K562 (cell line): ENCODE measurements at regions not wholly inside any gene's neighbourhood (a gene's known extent, or its start where the extent isn't known, plus 50 kb on each side); places are given as distances from the start of the nearest gene placed in this dataset.

Source experiments
- ATAC-seq: fragments of 200-7000 bp; cut with Tn5 transposase; 3 replicates; pipeline ENCODE4 v1.9.1; 2020; ENCODE audit warnings: moderate library complexity
- BruUV-seq: library from RNA; stranded (reverse); fragments of 400-500 nt; replicated peaks from 2 replicates; lab custom pipeline; 2021; lab: Mats Ljungman, UMichigan
- CTCF ChIA-PET: fragments of 300-600 bp; formaldehyde crosslinking; extraction: SDS; loops from one replicate; lab custom pipeline; 2021; ENCODE audit warnings: low intra/inter-chr PET ratio; lab: Yijun Ruan, JAX
- POLR2A ChIA-PET: fragments of 300-600, 350-650 bp; sonication (Branson Sonifier 250); formaldehyde crosslinking; extraction: SDS; loops from one replicate; lab custom pipeline; 2021; ENCODE audit warnings: antibody characterized with exemption, inconsistent platforms; lab: Yijun Ruan, JAX
- DNase-seq, 4 experiments: peaks; one replicate each; pipeline versions ENCODE4 v3.0.0 to v3.0.0-alpha.2; 2011 to 2018; ENCODE audit warnings: low spot score in 3 of 4, mixed read lengths in 3 of 4; ENCODE audit errors: extremely low read depth in 1 of 4
- FAIRE-seq: peaks from 2 replicates; lab custom pipeline; 2011; peaks lifted over from hg19 to GRCh38; lab: Jason Lieb, UNC
- H2AFZ ChIP-seq: 2 replicates; pipeline ENCODE4 v1.6.0; 2011; ENCODE audit warnings: low read depth, low read length, control low read depth, inconsistent platforms
- H3K27ac ChIP-seq: fragments of 200-600 bp; 3 replicates; pipeline ENCODE4 v1.8.0; 2011; ENCODE audit warnings: low read depth, mild to moderate bottlenecking, control low read depth, inconsistent platforms, low read length, moderate library complexity, mixed read lengths; ENCODE audit errors: extremely low read depth
- H3K27me3 ChIP-seq, 2 experiments: fragments of 300-600 bp in 1 of 2; 2 replicates in 1 of 2; 3 replicates in 1 of 2; pipeline versions ENCODE4 v1.6.0 to v1.8.0; 2011; ENCODE audit warnings: inconsistent platforms in 2 of 2, low read length in 2 of 2, mild to moderate bottlenecking in 1 of 2, mixed read lengths in 1 of 2, moderate library complexity in 1 of 2; ENCODE audit not compliant: control insufficient read depth in 2 of 2, insufficient read depth in 2 of 2
- H3K36me3 ChIP-seq: fragments of 300-600 bp; 3 replicates; pipeline ENCODE4 v1.8.0; 2011; ENCODE audit warnings: mild to moderate bottlenecking, low read length, inconsistent platforms; ENCODE audit not compliant: control insufficient read depth, insufficient read depth
- H3K4me1 ChIP-seq, 2 experiments: fragments of 200-600 bp in 1 of 2; replicated peaks in 1 of 2; 2 replicates in 1 of 2; 3 replicates in 1 of 2; pipeline versions ENCODE4 v1.5.1 to v1.8.0; 2011; ENCODE audit warnings: inconsistent platforms in 2 of 2, low read length in 2 of 2, mild to moderate bottlenecking in 1 of 2, mixed read lengths in 1 of 2, moderate library complexity in 1 of 2; ENCODE audit not compliant: control insufficient read depth in 2 of 2, insufficient read depth in 2 of 2
- H3K4me2 ChIP-seq: 2 replicates; pipeline ENCODE4 v1.6.1; 2011; ENCODE audit warnings: low read length, control low read depth, inconsistent platforms, mixed read lengths; ENCODE audit not compliant: insufficient read depth
- H3K4me3 ChIP-seq: fragments of 200-600 bp; sonication (generic), shearing (Covaris generic); 2 replicates; pipeline ENCODE4 v1.5.1; 2016; ENCODE audit warnings: control low read depth, inconsistent platforms
- H3K79me2 ChIP-seq: fragments of 200-600 bp; 3 replicates; pipeline ENCODE4 v1.8.0; 2011; ENCODE audit warnings: low read length, inconsistent platforms; ENCODE audit not compliant: control insufficient read depth, insufficient read depth
- H3K9ac ChIP-seq, 2 experiments: 2 replicates each; pipeline versions ENCODE4 v1.6.0 to v1.6.1; 2011; ENCODE audit warnings: low read depth in 2 of 2, low read length in 2 of 2, control low read depth in 1 of 2, inconsistent platforms in 1 of 2, mild to moderate bottlenecking in 1 of 2, mixed read lengths in 1 of 2; ENCODE audit not compliant: insufficient read depth in 1 of 2
- H3K9me1 ChIP-seq: one replicate; pipeline ENCODE4 v1.6.0; 2011; ENCODE audit warnings: inconsistent platforms, mild to moderate bottlenecking, low read length, moderate library complexity; ENCODE audit not compliant: control insufficient read depth, insufficient read depth
- H3K9me3 ChIP-seq: replicated peaks from 2 replicates; pipeline ENCODE4 v1.5.1; 2011; ENCODE audit warnings: low read depth, low read length, inconsistent platforms; ENCODE audit not compliant: control insufficient read depth, insufficient read depth
- H4K20me1 ChIP-seq: replicated peaks from 2 replicates; pipeline ENCODE4 v1.6.1; 2011; ENCODE audit warnings: low read length, inconsistent platforms, mixed read lengths; ENCODE audit not compliant: control insufficient read depth, insufficient read depth
- LCOR ChIP-seq: sonication (generic); formaldehyde crosslinking; IDR thresholded peaks from 2 replicates; pipeline ENCODE4 v1.8.0; 2022; ENCODE audit warnings: mild to moderate bottlenecking, missing genetic modification reagents
- RFX7 ChIP-seq: fragments of 250-450 bp; sonication (Bioruptor Pico); IDR thresholded peaks from 2 replicates; pipeline ENCODE4 v1.5.1; 2021; ENCODE audit warnings: mild to moderate bottlenecking
- WGBS: fragments of 100-300 bp; shearing (Covaris generic); methylation state at CpG from one replicate; pipeline ENCODE4 v1.1.6; 2016; ENCODE audit warnings: low coverage, mixed read lengths; ENCODE audit not compliant: insufficient coverage; ENCODE audit errors: missing lambda C conversion rate; 5-methylcytosine and 5-hydroxymethylcytosine counted together
- in situ Hi-C: fragments of 300-500 bp; cut with MboI; formaldehyde crosslinking; loops from 4 replicates; pipeline ENCODE4 v1.15.0; 2018; ENCODE audit warnings: inconsistent platforms, mixed read lengths
- intact Hi-C: fragments of 100-400 bp; cut with micrococcal nuclease; formaldehyde crosslinking; loops from 2 replicates; pipeline ENCODE4 v1.14.2; 2022
- TF ChIP-seq, protein P1 (sequence below): fragments of 200-800 bp; sonication (Bioruptor generic); IDR thresholded peaks from 2 replicates; pipeline ENCODE4 v1.6.1; 2016; ENCODE audit warnings: missing genetic modification characterization, missing compliant biosample characterization

- H3K9me1 ChIP-seq: no peaks in the 10 kb centered on the region
- no peak for TF ChIP-seq LCOR (CRISPR knock-in tag)
- peaks cover 2 to 12% of the 10 kb centered on the region in 2 experiments; a peak in 3 of 5 replicates for H3K27me3 ChIP-seq
- DNase-seq (no peak), ATAC-seq (no peak), FAIRE-seq (no peak)
- H2AFZ ChIP-seq: no peak overlapping the region
- H3K9me3 ChIP-seq: no peaks in the 10 kb centered on the region
- CTCF ChIA-PET: no interaction called here
- no peaks in the 10 kb centered on the region for H3K36me3 ChIP-seq
- POLR2A ChIA-PET: no interaction called here
- no peak overlapping the region for H3K4me3 ChIP-seq
- H3K4me2 ChIP-seq: no peak overlapping the region
- 0% methylated on average over 3 of the region's 3 CpGs for WGBS
- in situ Hi-C loops: loop anchor here (25.0 kb wide), 1 partner anchor 758 kb away; no protein-coding TSS in a partner anchor
- no TSS peak for BruUV-seq
- H3K79me2 ChIP-seq: no peaks in the 10 kb centered on the region
- H3K4me1 ChIP-seq: no peaks in the 10 kb centered on the region
- intact Hi-C loops: no loop called here
- no peaks in the 10 kb centered on the region for H4K20me1 ChIP-seq
- H3K27ac ChIP-seq: no peak overlapping the region
- no peak overlapping the region for H3K9ac ChIP-seq
Observed at GRCh38 chr7:22019931-22020330, 74.2 kb upstream of the CDCA7L start.

- ATAC-seq: no peak
- H3K27ac ChIP-seq: no peak overlapping the region
- no peak overlapping the region for H3K4me2 ChIP-seq
- no peak overlapping the region for H2AFZ ChIP-seq
- no peaks in the 10 kb centered on the region for H3K36me3 ChIP-seq
- intact Hi-C loops (no loop called here), in situ Hi-C loops (loop anchor here (25.0 kb wide), 1 partner anchor 754 kb away; no protein-coding TSS in a partner anchor)
- no peaks in the 10 kb centered on the region for H3K4me1 ChIP-seq
- no peak for DNase-seq
- H4K20me1 ChIP-seq: no peaks in the 10 kb centered on the region
- ChIA-PET CTCF (interaction anchor here (0.7 kb wide), 1 partner anchor 94 kb away, joined by 3 read pairs; no protein-coding TSS in a partner anchor), POLR2A (interaction anchor here (0.6 kb wide), 1 partner anchor 681 kb away, joined by 3 read pairs; no protein-coding TSS in a partner anchor)
- H3K9me3 ChIP-seq: no peaks in the 10 kb centered on the region
- H3K4me3 ChIP-seq: no peak overlapping the region
- FAIRE-seq: no peak
- no peaks in the 10 kb centered on the region for H3K79me2 ChIP-seq
- no peaks in the 10 kb centered on the region for H3K9me1 ChIP-seq
- BruUV-seq: no TSS peak
- peaks cover 0 to 6% of the 10 kb centered on the region in 2 experiments; a peak in 3 of 5 replicates for H3K27me3 ChIP-seq
- no peak overlapping the region for H3K9ac ChIP-seq
- WGBS: 0% methylated on average over 5 of the region's 5 CpGs
- no peak for TF ChIP-seq RFX7 (CRISPR knock-in tag)
- TF ChIP-seq, protein P1, sequence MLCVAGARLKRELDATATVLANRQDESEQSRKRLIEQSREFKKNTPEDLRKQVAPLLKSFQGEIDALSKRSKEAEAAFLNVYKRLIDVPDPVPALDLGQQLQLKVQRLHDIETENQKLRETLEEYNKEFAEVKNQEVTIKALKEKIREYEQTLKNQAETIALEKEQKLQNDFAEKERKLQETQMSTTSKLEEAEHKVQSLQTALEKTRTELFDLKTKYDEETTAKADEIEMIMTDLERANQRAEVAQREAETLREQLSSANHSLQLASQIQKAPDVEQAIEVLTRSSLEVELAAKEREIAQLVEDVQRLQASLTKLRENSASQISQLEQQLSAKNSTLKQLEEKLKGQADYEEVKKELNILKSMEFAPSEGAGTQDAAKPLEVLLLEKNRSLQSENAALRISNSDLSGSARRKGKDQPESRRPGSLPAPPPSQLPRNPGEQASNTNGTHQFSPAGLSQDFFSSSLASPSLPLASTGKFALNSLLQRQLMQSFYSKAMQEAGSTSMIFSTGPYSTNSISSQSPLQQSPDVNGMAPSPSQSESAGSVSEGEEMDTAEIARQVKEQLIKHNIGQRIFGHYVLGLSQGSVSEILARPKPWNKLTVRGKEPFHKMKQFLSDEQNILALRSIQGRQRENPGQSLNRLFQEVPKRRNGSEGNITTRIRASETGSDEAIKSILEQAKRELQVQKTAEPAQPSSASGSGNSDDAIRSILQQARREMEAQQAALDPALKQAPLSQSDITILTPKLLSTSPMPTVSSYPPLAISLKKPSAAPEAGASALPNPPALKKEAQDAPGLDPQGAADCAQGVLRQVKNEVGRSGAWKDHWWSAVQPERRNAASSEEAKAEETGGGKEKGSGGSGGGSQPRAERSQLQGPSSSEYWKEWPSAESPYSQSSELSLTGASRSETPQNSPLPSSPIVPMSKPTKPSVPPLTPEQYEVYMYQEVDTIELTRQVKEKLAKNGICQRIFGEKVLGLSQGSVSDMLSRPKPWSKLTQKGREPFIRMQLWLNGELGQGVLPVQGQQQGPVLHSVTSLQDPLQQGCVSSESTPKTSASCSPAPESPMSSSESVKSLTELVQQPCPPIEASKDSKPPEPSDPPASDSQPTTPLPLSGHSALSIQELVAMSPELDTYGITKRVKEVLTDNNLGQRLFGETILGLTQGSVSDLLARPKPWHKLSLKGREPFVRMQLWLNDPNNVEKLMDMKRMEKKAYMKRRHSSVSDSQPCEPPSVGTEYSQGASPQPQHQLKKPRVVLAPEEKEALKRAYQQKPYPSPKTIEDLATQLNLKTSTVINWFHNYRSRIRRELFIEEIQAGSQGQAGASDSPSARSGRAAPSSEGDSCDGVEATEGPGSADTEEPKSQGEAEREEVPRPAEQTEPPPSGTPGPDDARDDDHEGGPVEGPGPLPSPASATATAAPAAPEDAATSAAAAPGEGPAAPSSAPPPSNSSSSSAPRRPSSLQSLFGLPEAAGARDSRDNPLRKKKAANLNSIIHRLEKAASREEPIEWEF (CRISPR knock-in tag): no peak
Observed at GRCh38 chr7:22016507-22016906, 70.8 kb upstream of the CDCA7L start.
